Skeletal muscle cell (primary cell): ENCODE measurements at regions not wholly inside any gene's neighbourhood (a gene's known extent, or its start where the extent isn't known, plus 50 kb on each side); places are given as distances from the start of the nearest gene placed in this dataset.
"Not testable (repeated sequence)": the region's sequence is repeated elsewhere in the genome, so short reads cannot be mapped to it uniquely, and the experiment has no call there.

Experiments
- DNase-seq: peaks from one replicate; pipeline ENCODE4 v3.0.0-alpha.2; 2010; ENCODE audit warnings: low read depth
- H3K4me3 ChIP-seq: 2 replicates; pipeline ENCODE4 v1.5.1; 2011; ENCODE audit warnings: low read depth, mild to moderate bottlenecking, control low read depth, low read length, moderate library complexity

DNA sequence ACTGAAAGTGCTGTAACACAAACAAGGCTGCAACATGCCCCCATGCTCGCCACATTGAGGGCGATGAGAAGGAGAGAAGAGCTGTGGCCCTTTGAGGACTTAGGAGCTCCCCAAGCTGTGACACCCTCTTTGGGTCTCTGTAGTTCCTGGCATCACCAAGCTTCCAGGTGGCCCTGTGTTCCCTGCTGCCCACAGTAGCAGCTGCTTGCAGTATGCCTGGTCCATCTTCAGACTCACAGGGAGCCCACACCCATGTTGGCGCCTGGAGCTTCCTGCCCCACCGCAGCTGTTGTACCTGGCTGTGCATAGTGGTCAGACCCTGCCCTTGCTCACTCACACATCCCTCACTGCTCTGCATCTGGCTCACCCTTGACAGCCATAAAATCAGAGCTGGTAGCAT is 401.2 kb upstream of the NRG3 start:
- DNase-seq = no peak
- H3K4me3 ChIP-seq = no peak overlapping the region

DNA sequence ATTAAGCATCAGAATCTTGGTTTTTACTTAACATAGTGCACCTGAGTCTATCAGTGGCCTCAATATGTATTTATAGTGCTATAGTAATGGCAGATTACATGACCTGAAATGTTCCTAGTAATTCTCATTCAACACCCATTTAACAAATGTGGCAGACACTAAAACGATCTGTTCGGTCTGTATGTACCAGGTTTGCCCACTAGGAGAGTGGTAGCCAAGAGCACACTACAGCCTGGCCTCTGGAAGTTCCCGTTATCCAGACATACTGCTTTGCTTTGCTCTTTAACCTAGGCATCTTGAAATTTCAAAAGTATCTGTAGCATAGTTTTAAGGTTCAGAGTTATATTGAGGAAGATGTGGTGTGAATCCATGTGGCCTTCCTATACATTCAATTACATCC is 395.7 kb upstream of the NRG3 start:
- no peak for DNase-seq

DNA sequence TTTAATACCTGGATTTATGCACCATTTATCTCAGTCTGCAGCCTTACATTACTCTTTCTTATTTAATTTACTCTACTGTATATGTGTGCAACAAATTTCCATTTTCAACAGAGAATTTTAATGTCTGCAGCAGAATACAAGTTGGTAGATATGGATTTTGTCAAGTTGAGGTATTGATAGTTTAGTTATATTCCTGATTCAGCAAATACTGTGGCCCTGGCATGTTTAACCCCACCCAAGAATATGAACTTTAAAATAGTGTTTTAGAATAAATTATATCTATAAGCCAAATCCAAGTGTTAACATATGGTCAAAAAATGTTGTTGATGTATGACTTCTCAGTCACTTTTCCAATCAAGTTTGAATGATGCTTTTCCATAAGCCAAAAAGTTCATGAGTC is 378.4 kb upstream of the NRG3 start:
- no peak for DNase-seq
- H3K4me3 ChIP-seq = no peak overlapping the region

More for the DNA sequence above, 395.7 kb upstream of the NRG3 start:
- no peak overlapping the region for H3K4me3 ChIP-seq

DNA sequence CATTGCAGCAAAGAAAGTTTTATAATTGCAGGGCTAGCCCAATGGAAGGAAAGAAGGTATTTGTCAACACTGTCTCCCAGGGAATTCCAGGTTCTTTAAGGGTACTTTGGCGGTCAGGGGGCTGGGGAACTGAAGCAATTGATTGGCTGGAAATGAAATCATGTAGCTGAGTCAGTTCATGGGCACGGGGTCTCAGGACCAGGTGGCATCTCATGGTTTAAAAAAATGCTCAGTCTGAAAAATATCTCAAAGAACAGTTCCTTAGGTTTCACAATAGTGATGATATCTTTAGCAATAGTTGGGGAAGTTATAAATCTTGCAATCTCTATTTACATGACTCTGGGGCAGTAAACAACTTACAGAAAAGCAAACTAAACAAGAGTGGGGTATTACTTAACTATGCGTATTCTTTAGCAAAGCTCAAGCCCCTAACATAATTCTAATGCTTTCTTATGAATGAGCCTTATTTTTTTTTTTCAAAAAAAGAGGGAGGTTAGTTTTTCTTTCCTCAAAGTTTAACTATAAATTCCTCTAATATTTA is 376.9 kb upstream of the NRG3 start:
- H3K4me3 ChIP-seq = no peak overlapping the region
- no peak for DNase-seq

DNA sequence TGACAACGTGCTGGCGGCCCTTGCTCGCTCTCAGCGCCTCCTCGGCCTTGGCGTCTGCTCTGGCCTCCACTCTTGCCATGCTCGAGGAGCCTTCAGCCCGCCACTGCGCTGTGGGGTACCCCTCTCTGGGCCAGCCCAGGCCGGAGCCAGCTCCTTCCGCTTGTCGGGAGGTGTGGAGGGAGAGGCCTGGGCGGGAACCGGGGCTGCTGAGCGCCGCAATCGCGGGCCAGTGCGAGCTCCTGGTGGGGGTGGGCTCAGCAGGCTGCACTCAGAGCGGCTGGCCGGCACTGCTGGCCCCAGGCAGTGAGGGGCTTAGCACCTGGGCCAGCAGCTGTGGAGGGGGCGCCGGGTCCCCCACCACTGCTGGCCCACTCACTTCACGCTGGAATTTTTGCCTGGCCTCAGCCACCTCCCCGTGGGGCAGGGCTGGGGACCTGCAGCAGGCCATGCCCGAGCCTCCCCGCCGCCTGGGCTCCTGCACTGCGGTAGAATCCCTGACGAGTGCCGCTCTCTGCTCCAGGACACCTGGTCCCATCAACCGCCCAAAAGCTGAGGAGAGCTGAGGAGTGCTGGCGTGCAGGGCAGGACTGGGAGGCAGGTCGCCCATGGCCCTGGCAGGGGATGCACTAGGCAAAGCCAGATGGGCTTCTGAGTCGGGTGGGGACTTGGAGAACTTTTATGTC is 372.2 kb upstream of the NRG3 start:
- H3K4me3 ChIP-seq = no peak overlapping the region
- DNase-seq = no peak

DNA sequence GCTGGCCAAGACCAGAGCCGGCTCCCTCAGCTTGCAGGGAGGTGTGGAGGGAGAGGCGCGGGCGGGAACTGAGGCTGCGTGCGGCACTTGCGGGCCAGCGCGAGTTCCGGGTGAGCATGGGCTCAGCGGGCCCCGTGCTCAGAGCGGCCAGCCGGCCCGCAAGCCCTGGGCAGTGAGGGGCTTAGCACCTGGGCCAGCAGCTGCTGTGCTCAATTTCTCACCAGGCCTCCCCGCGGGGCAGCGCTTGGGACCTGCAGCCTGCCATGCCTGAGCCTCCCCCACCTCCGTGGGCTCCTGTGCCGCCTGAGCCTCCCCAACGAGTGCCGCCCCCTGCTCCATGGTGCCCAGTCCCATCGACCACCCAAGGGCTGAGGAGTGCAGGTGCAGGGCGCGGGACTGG is 369.2 kb upstream of the NRG3 start:
- not testable (repeated sequence) for H3K4me3 ChIP-seq, DNase-seq

DNA sequence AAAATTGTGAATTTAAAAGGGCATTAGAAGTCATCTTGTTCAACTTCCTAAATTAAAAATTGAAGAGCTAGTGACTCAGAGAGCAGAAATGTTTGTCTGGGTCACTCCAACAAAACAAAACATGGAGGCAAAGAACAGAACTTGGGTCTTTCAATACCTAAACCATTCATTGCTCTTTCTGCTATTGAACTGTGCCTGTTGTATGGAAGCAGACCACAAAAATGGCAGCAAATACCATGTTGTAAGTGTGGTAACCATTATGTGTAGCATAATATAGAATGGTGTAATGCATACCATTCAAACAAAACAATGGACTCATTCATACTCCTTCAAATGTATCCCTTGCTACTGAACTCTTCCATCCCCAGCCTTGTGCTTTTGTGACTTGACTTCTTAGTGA is 360.2 kb upstream of the NRG3 start:
- DNase-seq = no peak
- no peak overlapping the region for H3K4me3 ChIP-seq

DNA sequence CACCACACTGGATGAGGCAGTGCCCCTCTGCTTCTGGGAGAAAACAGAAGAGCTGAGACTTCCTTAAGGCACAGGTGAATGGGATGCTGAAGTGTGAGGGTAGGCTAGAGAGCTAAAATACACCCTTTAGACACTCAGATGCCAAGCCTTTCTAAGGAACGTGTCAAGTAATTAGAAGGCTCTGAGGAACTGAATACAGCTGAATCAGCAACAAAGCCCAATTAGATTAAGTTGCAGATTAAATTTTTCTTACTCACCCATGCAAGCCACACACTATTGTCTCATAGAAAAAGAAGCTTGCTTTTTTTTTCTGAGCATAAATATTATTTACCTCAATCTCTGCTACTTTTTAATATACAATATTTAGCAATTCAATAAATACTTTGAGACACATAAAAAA is 354.3 kb upstream of the NRG3 start:
- DNase-seq = no peak
- no peak overlapping the region for H3K4me3 ChIP-seq

DNA sequence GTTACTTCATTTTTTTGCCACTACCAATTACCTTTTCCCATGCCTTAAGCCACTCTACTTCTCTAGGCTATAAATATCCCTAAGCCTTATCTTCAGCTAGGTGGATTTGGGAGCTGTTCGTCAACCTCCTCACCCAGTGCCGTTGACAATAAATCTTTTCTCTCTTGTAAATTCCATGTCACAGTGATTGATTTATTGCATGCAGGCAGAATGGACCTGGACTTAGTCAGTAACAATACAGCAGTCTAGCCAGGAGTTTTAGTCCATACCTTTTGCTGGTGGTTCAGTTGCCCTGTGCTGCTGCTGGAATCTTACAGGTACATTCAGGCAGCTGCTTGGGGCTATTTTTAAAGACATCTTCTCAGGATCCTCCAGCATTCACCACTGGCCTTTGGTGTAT is 350.5 kb upstream of the NRG3 start:
- H3K4me3 ChIP-seq = no peak overlapping the region
- DNase-seq = no peak

DNA sequence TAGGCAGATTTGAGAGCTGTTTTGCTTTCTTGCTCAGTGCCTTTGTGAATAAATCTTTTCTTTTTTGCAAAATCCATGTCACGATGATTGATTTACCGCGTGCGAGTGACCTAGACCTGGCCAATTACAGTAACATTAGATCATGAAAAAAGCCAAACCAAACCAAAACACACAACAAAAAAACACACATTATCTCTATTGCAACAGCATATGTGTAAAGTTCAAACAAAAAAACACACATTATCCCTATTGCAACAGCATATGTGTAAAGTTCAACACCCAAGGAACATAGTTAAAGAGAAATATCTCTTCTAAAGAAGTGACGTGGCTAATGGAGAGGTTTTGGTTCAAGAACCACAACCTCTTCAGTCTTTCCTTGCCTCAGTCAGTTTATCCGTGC is 342.6 kb upstream of the NRG3 start:
- DNase-seq = no peak
- H3K4me3 ChIP-seq = no peak overlapping the region

DNA sequence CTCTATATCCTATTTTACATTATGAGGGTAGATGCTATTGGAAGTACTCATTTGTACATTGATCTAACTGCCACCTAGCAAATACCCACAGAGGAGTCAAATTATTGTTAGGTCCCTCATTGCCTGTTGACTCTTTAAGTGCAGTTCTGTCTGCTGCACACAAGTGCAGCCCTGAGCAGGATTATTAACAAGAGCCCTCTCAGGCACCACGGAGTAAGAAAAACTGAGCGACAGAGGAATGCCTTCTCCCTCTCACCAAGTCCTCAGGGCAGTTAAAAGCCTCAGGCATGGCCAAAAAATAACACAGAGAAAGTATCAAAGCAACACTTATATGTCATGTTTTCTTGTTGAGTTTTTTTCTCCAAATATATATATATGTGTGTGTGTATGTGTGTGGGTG is 340.0 kb upstream of the NRG3 start:
- DNase-seq = no peak
- H3K4me3 ChIP-seq = no peak overlapping the region

DNA sequence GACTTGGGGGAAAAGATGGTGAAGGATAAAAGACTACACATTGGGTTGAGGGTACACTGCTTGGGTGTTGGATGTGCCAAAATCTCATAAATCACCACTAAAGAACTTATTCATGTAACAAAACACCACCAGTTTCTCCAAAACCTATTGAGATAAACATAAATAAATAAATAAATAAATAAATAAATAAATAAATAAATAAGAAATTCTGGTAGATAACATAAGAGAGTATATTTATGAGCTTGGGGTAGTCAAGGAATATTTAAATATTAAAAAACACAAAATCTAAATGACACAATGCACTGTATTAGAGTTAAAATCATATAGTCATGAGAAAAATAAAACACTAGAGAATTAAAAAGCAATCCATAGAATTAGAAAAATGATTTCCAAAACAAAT is 333.5 kb upstream of the NRG3 start:
- DNase-seq = no peak
- H3K4me3 ChIP-seq = no peak overlapping the region

DNA sequence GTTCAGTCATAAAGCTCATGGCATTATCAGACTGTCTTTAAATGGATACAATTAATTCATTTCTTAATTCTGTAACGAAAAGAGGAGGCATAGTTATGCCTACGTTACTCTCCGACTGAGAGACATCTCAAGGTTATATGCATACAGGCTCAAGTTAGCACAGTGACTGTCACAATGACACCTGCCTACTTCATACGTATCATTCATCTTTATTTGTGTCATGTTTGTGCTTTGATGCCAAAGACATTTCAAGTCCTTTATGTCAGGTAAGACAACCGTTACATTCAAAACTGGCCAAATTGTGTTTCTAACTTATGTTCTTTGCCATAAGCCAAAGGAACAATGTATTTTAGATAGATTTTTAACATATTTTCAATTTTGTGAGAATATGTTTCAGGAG is 328.8 kb upstream of the NRG3 start:
- no peak overlapping the region for H3K4me3 ChIP-seq
- no peak for DNase-seq

DNA sequence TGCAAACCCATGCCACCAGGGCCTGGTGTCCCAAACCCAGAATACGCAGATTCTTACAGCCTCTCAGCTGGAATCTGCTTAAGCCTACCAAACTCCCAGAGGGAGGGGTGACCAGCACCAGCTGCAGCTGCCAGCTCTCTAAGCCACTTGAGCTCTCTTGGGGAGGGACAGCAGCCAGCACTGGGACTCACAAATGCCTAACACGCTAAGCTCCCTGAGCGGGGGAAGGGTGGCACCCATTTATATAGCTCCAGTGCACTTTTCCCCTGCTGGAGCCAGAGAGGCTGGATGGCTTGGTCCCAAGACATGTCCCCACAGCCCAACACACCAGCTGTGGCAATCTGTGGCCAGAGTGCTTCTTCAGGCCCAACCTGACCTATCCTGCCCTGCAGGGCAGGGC is 326.8 kb upstream of the NRG3 start:
- H3K4me3 ChIP-seq = no peak overlapping the region
- DNase-seq = no peak

DNA sequence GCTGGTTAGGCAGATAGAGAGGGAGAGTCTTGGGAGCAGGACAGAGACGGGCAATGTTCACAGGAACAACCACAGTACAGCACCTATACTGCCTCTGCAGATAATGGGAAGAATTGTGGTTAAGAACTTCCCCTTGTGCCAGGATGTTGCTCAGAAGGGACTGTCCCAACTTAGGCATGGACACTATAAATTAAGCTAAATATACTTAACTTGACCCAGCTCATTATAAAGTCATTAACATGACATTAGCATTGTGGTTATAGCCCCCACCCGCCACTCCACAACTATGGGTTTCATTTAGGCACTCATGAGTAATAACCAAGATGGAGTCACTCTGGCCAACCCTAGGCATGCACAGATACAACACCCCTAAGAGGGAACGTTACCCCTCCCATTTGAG is 310.9 kb upstream of the NRG3 start:
- no peak for DNase-seq
- H3K4me3 ChIP-seq = no peak overlapping the region

DNA sequence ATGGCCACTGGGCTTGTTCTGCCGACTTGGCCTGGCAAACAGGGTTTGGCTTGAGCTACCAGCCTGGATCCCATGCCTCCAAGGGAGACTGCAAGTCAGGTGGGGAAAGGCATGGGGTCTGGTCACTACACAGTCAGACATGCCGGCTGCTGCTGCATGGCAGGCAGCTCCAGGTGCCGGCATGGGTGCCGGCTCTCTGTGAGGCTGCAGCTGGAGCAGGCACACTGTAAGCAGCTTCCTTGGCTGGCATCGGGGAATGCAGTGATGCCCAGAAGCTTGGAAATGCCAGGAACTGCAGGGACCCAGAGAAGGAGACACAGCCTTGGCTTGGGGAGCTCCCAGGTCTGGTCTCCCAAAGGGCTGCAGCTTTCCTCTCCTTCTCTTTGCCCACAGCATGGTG is 305.5 kb upstream of the NRG3 start:
- no peak for DNase-seq
- H3K4me3 ChIP-seq = no peak overlapping the region

DNA sequence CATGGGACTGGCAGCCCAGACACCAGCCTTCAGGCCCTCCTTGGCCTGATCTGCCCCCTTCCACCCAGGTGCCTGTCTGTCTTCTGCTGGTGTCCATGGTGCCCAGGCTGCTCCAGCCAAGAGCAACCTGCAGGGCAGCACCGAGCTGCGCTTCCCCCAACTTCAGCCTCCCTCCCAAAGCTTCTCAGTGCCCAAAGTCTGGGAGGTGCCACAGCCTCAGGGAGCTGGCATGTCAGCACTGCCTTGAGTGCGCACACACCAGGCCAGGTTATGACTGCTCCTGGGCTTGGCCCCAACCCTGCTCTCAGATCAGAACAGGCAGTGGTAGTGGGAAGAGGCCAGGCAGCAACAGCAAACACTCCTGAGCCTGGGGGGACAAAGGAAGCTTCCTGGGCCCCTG is 304.6 kb upstream of the NRG3 start:
- no peak for DNase-seq

DNA sequence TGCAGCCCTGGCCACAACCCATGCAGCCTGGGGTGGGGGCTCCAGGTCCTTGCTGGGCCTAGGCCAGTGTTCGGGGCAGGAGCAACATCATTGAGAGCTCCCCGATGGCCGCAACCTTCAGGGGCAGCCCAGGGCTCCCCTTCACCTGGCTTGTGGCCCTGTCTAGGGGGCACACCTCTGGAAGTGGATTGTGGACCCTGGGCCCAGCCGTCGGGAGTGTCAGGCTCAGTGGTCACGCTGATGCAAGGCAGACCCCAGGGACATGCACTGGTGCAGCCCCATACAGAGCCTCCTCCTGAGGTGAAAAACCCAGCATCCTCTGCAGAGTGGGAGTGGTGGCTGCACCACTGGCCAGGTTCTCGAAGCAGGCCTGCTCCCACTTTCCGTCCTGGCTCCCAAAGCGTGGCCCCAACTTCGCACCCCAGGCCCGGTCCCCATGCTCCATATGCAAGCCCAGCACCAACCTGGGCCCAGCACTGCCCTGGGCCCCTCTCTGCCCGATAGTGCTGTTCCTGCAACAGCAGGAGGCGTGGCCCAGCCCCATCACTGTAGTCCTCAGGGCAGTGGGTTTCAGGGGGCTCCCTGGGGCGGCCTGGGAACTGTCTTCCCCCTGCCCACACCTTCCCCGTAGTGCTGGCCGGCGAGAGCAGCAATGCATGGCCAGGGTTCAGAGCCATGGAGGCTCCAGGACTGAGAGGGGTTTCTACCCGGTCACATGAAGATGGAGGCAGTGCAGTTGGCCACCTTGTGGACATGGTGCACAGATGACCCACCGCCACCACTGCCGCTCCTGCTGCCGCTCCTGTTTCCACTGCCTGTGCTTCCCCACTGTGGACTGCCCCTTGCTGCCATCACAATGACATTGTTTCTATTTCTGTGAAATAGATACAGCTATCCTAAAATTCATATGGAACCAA is 303.9 kb upstream of the NRG3 start:
- H3K4me3 ChIP-seq = no peak overlapping the region
- no peak for DNase-seq

More for the DNA sequence above, 304.6 kb upstream of the NRG3 start:
- no peak overlapping the region for H3K4me3 ChIP-seq

DNA sequence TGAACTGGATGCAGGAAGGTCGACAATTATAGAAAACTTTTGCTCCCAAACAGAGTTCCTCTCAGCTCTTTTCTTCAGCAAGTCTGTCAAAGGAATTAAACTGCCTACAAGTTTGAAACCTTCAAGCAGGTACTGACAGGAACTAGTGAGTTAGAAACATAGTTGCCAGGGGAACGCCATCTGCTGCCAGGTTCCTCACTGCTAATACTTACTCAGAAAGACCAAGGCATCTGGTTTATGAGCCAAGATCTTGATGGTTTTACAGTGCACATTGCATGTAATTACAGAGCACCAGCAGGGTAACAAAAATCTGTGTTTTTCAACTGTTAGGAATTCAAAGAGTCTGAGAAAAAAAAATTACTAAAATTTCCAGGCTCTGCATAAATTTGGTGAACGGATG is 300.0 kb upstream of the NRG3 start:
- no peak overlapping the region for H3K4me3 ChIP-seq
- DNase-seq = no peak

DNA sequence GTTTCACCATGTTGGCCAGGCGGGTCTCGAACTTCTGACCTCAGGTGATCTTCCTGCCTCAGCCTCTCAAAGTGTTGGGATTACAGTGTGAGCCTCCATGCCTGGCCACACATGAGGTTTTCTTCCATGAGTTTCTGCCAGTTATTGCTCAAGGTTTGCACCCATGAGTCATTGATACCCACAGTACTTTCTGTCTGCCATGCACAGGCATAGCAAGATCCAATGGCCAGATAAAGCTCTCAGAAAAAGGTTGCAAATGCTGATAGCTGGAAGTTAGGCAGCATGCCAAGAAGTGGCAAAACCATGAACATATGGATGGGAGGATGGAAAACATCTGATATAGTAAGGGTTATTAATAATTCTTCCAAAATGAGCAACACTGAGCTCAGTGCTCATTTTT is 298.7 kb upstream of the NRG3 start:
- DNase-seq = no peak
- no peak overlapping the region for H3K4me3 ChIP-seq

DNA sequence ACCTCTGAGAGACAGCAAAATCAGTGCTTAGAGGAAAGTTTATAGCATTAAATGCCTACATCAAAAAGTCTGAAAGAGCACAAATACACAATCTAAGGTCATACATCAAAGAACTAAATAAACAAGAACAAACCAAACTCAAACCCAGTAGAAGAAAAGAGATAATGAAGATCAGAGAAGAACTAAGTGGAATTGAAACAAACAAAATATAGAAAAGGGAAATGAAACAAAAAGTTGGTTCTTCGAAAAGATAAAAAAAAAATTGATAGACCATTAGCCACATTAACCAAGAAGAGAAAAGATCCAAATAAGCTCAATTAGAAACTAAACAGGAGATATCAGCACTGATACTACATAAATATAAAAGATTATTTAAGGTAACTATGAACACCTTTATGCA is 280.0 kb upstream of the NRG3 start:
- DNase-seq = no peak
- H3K4me3 ChIP-seq = no peak overlapping the region
